GM19328 (cell line): ENCODE measurements at regions not wholly inside any gene's neighbourhood (a gene's known extent, or its start where the extent isn't known, plus 50 kb on each side); places are given as distances from the start of the nearest gene placed in this dataset.
A peak's percentile ranks its signal among the peaks of the same experiment; 100 is the strongest.
"Not testable (repeated sequence)": the region's sequence is repeated elsewhere in the genome, so short reads cannot be mapped to it uniquely, and the experiment has no call there.

Experiments
- ATAC-seq: cut with Tn5 transposase; IDR thresholded peaks from one replicate; pipeline ENCODE4 v1.9.1; 2021; ENCODE audit warnings: mild to moderate bottlenecking, moderate library complexity; ENCODE audit not compliant: unreplicated experiment

DNA sequence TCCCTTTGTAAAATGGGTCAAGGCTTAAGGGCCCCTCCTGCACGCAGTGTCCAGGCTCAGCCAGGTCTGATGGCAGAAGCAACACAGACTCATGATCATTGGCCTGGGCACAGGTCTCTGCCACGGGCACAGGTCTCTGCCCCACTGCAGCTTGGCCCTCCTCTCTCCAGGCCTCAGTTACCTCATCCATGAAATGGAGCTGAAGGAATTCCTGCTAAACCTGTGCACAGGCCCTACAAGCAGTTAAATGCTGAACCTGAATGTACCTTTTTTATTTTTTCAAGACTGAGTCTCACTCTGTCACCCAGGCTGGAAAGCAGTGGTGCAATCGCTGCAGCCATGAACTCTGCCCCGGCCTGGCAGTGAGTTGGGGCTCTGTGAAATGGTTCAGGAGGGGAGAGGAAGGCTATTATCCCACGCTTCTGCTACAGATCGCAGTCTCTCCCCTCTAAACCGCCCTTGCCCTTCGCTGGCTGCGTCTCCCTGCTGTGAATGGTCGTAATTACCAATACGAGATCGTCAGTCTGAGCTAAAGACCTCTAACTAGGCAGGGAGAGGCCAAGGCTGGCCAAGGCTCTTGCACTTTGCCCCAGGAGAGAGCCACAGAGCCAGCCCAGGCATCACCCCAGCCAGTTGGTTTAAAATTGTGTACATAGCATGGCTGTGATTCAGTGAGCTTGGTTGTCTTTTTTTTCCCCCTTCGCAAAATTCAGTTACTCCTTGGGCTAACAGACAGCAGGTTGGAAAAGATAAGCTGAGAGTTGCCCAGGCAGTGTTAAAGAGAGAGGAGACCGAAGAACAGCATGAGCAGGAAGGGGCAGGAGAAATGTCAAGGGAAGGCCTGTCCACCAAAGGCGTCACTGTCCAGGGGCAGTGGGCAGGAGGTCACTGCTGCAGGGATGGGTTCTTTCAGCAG, 93.0 kb upstream of the KCTD7 start:
- ATAC-seq = no peak

- ATAC-seq = no peak
These were observed 91.3 kb upstream of the KCTD7 start for GRCh38 chr7:66537380-66537779.

DNA sequence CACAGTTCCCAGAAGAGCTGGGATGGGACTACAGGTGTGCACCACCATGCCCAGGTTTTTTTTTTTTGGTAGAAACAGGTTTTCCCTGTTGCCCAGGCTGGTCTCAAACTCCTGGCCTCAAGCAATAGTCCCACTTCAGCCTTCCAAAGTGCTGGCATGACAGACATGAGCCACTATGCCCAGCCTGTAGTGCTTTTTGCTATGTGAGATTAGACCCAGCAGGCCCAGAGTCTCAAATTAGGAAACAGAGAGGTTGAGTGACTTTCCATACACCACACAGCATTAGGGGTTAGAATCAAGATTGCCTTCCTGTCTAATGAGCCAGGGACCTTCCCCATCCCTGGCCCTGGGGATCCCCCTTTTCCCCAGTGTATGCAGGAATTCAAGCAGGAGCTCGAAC, 90.8 kb upstream of the KCTD7 start:
- no peak for ATAC-seq

DNA sequence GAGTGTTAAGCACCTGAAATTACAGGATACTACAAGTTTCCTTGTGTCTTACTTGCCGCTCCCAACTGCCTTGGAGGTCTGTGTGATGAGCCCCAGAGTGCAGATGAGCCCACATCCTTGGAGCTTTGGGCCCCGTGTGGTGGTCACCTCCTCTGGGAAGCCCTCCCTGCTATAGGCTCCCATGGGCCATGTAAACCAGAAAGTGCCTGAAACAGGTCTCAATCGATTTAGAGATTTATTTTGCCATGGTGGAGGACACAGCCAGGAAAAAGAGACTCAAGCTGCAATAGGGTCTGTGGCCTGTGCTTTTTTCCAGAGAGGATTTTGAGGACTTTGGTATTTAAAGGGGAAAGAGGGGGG, 89.4 kb upstream of the KCTD7 start:
- no peak for ATAC-seq

DNA sequence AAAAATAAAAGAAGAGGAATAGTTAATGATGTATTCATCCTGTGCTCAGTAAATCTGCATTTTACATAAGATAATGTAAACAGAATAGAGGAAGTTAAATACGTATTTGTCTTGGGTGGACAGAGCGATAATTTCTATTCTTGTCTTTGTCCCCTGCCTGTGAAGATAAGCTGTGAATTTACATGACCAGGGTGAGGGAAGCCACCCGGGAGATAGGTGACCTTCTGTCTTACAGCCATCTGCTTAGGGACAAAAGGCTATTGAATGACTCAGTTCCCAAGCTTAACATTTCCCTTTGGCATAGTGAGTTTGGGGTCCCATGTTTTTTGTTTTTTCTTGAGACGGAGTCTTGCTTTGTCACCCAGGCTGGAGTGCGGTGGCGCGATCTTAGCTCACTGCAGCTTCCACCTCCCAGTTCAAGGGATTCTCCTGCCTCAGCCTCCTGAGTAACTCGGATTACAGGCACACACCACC, 88.7 kb upstream of the KCTD7 start:
- no peak for ATAC-seq

DNA sequence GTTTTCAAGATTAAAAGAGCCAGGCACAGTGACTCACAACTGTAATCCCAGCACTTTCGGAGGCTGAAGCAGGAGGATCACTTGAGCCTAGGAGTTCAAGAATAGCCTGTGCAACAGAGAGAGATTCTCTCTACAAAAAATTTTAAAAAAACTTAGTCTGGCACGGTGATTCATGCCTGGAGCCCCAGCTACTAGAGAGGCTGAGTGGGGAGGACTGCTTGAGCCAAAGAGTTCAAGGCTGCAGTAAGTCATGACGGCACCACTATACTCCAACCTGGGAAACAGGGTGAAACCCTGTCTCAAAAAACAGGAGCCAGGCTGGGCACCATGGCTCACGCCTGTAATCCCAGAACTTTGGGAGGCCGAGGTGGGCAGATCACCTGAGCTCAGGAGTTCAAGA, 86.6 kb upstream of the KCTD7 start:
- ATAC-seq = no peak

DNA sequence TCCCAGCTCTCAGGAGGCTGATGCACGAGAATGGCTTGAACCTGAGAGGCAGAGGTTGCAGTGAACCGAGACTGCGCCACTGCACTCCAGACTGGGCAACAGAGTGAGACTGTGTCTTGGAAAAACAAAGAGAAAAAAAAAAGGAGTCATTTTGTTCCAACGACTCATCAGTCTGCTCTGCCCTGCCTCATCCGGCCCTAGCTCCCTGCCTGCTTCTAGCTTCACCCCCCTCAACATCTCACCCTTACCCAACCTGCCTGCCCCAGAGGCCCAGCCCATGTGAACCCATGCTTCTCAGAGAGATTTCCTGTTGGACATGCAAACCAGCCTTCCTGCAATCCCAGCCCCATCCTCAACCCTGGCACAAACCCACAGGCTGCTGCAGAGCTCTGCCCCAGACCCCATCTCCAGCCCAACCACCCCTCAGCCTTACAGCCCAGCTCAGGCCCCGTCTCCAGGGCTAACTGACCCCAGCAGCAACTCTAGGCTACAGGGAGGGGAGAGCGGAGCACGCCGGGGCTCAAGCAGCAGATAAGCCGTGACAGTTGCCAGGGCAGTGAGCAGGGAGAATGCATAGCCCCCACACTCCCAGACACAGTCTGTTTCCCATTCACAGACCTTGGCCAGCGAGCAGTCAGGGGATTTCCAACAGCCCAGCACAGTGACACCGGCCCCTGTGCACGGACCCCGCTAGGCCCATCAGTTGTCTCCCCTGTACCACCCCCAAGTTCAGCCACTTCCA, 86.0 kb upstream of the KCTD7 start:
- no peak for ATAC-seq

DNA sequence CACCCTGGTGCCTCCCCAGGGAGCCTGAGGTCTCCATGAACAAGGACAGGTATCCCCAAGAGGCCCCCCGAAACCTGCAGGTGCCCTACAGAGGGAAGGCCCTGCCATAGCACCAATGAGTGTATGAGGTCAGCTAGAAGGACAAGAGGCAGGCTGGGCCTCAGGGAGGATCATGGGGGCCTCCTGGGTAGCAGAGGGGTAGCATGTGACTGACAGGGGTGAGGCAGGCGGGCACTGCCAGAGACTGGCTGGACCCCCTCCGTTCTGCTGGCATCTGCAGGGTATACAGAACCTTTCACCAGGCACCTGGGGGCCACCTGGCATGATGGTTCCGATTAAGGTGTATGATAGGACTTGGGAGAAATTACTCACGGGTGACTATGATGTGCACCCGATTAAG, 79.2 kb upstream of the KCTD7 start:
- no peak for ATAC-seq

- ATAC-seq = no peak
These were observed 75.7 kb upstream of the KCTD7 start for GRCh38 chr7:66553001-66553400.

GRCh38 chr7:66553675-66554074, 75.0 kb upstream of the KCTD7 start:
- not testable (repeated sequence) for ATAC-seq

GRCh38 chr7:66554291-66554690, 74.4 kb upstream of the KCTD7 start:
- ATAC-seq = not testable (repeated sequence)

- not testable (repeated sequence) for ATAC-seq
These were observed 73.7 kb upstream of the KCTD7 start for GRCh38 chr7:66554842-66555430.

GRCh38 chr7:66556177-66556548, 72.5 kb upstream of the KCTD7 start:
- no peak for ATAC-seq

GRCh38 chr7:66556549-66557213, 72.0 kb upstream of the KCTD7 start:
- ATAC-seq = no peak

DNA sequence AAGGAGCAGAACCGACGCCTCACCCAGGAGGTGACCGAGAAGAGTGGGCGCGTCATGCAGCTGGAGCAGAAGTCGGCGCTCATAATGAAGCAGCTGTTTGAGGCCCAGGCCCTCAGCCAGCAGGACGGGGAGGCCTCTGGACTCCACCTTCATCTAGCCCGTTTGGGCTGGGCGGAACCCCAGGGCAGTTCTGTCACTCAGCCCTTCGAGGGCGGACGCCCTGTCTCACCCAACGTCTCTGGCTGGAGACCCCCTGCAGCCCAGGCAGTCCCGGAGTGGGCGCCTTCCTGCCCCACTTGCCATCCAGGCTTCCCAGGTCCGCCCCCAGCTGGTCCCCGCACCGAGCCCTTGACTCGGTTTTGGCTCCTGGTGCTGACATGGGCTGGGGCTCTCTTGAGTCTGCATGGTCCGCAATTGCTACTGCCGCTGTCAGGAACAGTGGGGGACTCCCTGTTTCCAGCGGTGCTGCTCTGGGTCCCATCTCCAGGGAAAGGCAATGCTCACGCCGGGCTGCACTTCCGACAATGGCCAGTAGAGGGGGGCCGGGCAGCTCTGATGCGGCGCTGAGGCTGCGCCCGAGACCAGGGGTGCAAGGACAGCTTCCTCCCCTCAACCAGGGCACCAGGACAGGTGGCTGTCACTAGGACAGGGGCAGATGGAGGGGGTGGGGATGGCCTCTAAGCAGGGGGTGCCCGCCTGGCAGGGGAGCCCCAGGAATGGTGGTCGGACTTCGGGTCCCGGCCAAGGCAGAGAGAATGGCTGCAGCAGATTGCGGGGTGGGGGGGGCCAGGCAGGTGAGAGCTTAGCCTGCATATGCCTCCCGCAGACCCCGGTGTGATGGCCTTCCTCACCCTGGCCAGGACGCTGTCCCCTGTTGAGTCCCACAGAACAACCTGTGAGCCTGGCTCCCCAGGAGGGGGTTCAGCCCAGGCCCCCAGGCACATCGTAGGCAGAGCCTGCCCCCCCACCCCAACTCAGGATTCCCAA, 71.2 kb upstream of the KCTD7 start:
- ATAC-seq = peak; percentile 81

DNA sequence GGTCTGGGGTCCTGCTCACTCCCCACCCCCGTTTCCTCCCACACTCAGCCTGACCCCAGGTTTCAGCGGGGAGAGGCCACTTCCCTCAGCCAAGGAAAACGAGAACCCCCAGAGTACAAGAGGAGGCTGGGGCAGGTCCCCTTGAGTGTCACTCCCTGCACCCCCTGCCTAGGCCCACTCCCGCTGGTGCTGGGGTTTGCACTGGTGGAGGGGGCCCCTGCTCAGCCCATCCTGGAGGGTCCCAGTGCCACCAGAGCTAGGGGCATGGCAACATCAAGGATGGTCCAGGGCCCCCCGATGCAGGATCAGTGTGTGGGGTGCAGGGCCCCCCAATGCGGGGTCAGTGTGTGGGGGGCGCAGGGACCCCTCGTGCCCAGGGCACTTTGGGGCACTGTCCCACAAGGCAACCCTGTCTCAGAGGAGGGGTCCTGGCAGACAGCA, 70.5 kb upstream of the KCTD7 start:
- ATAC-seq = no peak

DNA sequence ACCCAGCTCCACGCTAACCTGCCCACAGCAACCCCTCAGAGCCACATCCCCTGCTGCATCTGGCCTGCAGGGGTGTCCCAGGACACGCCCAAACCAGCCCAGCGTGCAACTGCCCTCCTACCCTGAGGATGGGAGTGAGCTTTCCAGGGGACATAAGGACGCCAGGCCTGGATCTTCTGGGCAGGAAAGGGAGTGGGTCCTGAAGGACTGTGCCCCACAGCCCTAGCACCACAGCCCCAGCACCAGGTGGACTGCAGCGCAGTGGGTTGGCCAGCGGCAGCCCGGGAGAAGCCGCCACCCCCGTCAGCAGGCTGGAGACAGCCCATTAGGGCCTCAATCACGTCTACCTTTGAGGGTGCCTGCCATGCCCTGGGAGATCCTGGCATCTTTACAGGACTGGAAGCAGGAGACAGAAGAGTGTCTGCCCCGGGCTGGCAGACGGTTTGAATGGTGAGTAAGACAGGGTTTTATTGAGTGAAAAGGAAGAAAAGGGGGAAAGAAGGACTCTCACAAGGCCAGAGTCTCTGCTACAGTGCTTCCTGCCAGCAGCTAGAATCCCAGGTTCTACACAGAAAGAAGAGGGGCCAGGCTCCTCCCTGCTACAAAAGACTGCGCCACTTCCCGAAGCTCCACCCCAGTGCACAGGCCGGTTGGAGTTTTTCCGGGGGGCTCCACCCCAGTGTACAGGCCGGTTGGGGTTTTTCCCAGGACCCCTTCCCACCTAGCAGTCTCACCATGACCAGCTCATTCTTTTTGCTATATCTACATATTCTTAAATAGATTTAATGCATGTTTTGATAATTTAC, 69.8 kb upstream of the KCTD7 start:
- ATAC-seq = no peak

DNA sequence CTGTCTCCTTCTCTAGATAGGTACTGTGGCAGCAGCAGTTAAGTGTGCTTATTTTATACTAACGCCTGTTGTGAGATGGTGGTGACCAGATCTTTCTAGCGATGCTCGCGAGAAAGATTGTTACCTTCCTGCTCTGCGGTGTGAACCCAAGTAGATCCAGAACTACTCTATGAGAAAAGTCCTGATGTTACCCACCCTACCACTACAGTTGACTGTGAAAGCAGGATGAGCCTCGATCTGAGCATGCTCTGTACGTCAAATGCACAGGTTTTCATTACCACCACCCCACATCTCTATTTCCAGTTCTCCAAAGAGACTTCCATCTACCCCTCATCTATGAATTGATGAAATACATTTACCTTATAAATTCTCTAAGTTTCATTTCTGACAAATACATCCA, 64.6 kb upstream of the KCTD7 start:
- no peak for ATAC-seq

- not testable (repeated sequence) for ATAC-seq
These were observed 58.5 kb upstream of the KCTD7 start for GRCh38 chr7:66570179-66570578.
